Transverse colon (tissue), 4 donors: ENCODE measurements at regions not wholly inside any gene's neighbourhood (a gene's known extent, or its start where the extent isn't known, plus 50 kb on each side); places are given as distances from the start of the nearest gene placed in this dataset.
"Not testable (repeated sequence)": the region's sequence is repeated elsewhere in the genome, so short reads cannot be mapped to it uniquely, and the experiment has no call there.

ENCODE experiments used
- DNase-seq: peaks from one replicate; pipeline ENCODE4 v3.0.0-alpha.2; 2019
- H3K27ac ChIP-seq, 4 donors: fragments of 200-600 bp; sonication (generic); 2 replicates each; pipeline ENCODE4 v1.5.1; 2016 to 2018; ENCODE audit warnings: inconsistent platforms in 4 of 4
- H3K27me3 ChIP-seq: fragments of 200-600 bp; sonication (generic); 2 replicates; pipeline ENCODE4 v1.5.1; 2017; ENCODE audit warnings: inconsistent platforms
- H3K36me3 ChIP-seq, 4 donors: fragments of 200-600 bp; sonication (generic); 2 replicates each; pipeline ENCODE4 v1.5.1; 2017 to 2019; ENCODE audit warnings: inconsistent platforms in 4 of 4
- H3K4me1 ChIP-seq, 4 donors: fragments of 200-600 bp; sonication (generic); 2 replicates each; pipeline ENCODE4 v1.5.1; 2017 to 2020; ENCODE audit warnings: inconsistent platforms in 4 of 4
- H3K4me3 ChIP-seq, 4 donors: fragments of 200-600 bp; sonication (generic); 1 replicate in 1 of 4; 2 replicates in 3 of 4; pipeline versions ENCODE4 v1.5.1 to v1.6.1; 2017 to 2019; ENCODE audit warnings: inconsistent platforms in 4 of 4
- H3K9me3 ChIP-seq, 2 donors: fragments of 200-600 bp; sonication (generic); 2 replicates each; pipeline ENCODE4 v1.5.1; 2017 to 2019; ENCODE audit warnings: inconsistent platforms in 2 of 2
- CTCF ChIP-seq, 5 experiments: fragments of 200-600 bp in 3 of 5; fragments of 450-650 bp in 2 of 5; sonication (generic) in 3 of 5; IDR thresholded peaks; 1 replicate in 2 of 5; 2 replicates in 3 of 5; pipeline ENCODE4 v1.5.1; 2016 to 2017; ENCODE audit warnings: antibody characterized with exemption in 5 of 5, inconsistent platforms in 3 of 5, mild to moderate bottlenecking in 2 of 5, moderate library complexity in 1 of 5
- EP300 ChIP-seq: sonication (generic); formaldehyde crosslinking; IDR thresholded peaks from one replicate; pipeline ENCODE4 v1.6.1; 2017; ENCODE audit warnings: antibody characterized with exemption, low read depth
- POLR2A ChIP-seq: fragments of 450-650 bp; IDR thresholded peaks from one replicate; pipeline ENCODE4 v1.6.1; 2016; ENCODE audit warnings: antibody characterized with exemption, mild to moderate bottlenecking, moderate library complexity
- POLR2AphosphoS5 ChIP-seq, 3 donors: sonication (generic); formaldehyde crosslinking; IDR thresholded peaks; one replicate each; pipeline ENCODE4 v1.6.1; 2016; ENCODE audit warnings: antibody characterized with exemption in 3 of 3
- WGBS, 2 donors: methylation state at CpG; one replicate each; pipeline ENCODE4 v1.1.5; 2018; ENCODE audit warnings: low coverage in 1 of 2; 5-methylcytosine and 5-hydroxymethylcytosine counted together
- in situ Hi-C, 4 donors: fragments of 200-750 bp; cut with MboI; loops; one replicate each; pipeline versions ENCODE4 v1.15.0 to v1.15.1; 2017; ENCODE audit warnings: low sequenced_read_pairs in 3 of 4, low pct_ligation_motif_present in 1 of 4, low pct_unique_long_range_greater_than_20kb in 1 of 4
- intact Hi-C: fragments of 100-400 bp; cut with DNase I; formaldehyde crosslinking; loops from one replicate; pipeline ENCODE4 v1.15.1; 2023; ENCODE audit warnings: low total_unique reads

GRCh38 chr7:114141415-114141814, 222.6 kb upstream of the PPP1R3A start:
- Histone ChIP-seq H3K27ac (no peak overlapping the region), H3K36me3 (no peaks in the 10 kb centered on the region), H3K4me1 (no peaks in the 10 kb centered on the region), H3K27me3 (no peaks in the 10 kb centered on the region), H3K9me3 (no peaks in the 10 kb centered on the region), H3K4me3 (no peak overlapping the region)
- intact Hi-C loops, result no loop called here
- no peak for DNase-seq
- in situ Hi-C loops, result no loop called here
- TF ChIP-seq POLR2AphosphoS5 (IDR thresholded peaks at IDR 0.05) (no peak), POLR2A (no peak), EP300 (no peak), CTCF (IDR thresholded peaks at IDR 0.05) (no peak)
- 65 to 77% methylated on average over 2 to 3 of the region's 3 CpGs for WGBS, 2 donors

GRCh38 chr7:114140561-114140960, 221.8 kb upstream of the PPP1R3A start:
- no peaks in the 10 kb centered on the region for H3K4me1 ChIP-seq
- in situ Hi-C loops, result no loop called here
- H3K27ac ChIP-seq, result no peak overlapping the region
- intact Hi-C loops, result no loop called here
- WGBS, 2 donors, result 88% methylated on average over 1 of the region's 1 CpG; no CpG with 5 or more reads in 1 of the 2 donors
- no peaks in the 10 kb centered on the region for H3K9me3 ChIP-seq
- H3K36me3 ChIP-seq, result no peaks in the 10 kb centered on the region
- no peak for DNase-seq
- no peaks in the 10 kb centered on the region for H3K27me3 ChIP-seq
- TF ChIP-seq EP300, result no peak
- H3K4me3 ChIP-seq, result no peak overlapping the region

GRCh38 chr7:114139690-114140089, 220.9 kb upstream of the PPP1R3A start:
- H3K4me1 ChIP-seq, intact Hi-C loops, H3K27ac ChIP-seq, DNase-seq, in situ Hi-C loops, H3K9me3 ChIP-seq, H3K27me3 ChIP-seq, H3K4me3 ChIP-seq, H3K36me3 ChIP-seq: not testable (repeated sequence)
- WGBS, 2 donors, result 87% methylated on average over 3 to 5 of the region's 5 CpGs

- DNase-seq, result no peak
- in situ Hi-C loops (no loop called here), intact Hi-C loops (no loop called here)
- H3K4me1 ChIP-seq, result peaks cover 0 to 5% (median 0%) of the 10 kb centered on the region in 4 donors
- H3K36me3 ChIP-seq, result no peaks in the 10 kb centered on the region
- WGBS, 2 donors, result 95 to 100% methylated on average over 1 to 5 of the region's 5 CpGs
- no peak overlapping the region for H3K4me3 ChIP-seq
- H3K9me3 ChIP-seq, result no peaks in the 10 kb centered on the region
- H3K27me3 ChIP-seq, result no peaks in the 10 kb centered on the region
- TF ChIP-seq EP300 (no peak), POLR2A (no peak), CTCF (IDR thresholded peaks at IDR 0.05) (no peak), POLR2AphosphoS5 (IDR thresholded peaks at IDR 0.05) (no peak)
- no peak overlapping the region for H3K27ac ChIP-seq
Observed at GRCh38 chr7:114138587-114138986, 219.8 kb upstream of the PPP1R3A start.

- H3K27ac ChIP-seq, result no peak overlapping the region
- in situ Hi-C loops (no loop called here), intact Hi-C loops (no loop called here)
- H3K4me1 ChIP-seq, result peaks cover 0 to 17% (median 0%) of the 10 kb centered on the region in 4 donors
- H3K27me3 ChIP-seq, result no peaks in the 10 kb centered on the region
- TF ChIP-seq CTCF (IDR thresholded peaks at IDR 0.05), result no peak
- TF ChIP-seq POLR2AphosphoS5 (IDR thresholded peaks at IDR 0.05), result no peak
- TF ChIP-seq EP300, result no peak
- H3K4me3 ChIP-seq, result no peak overlapping the region
- no peaks in the 10 kb centered on the region for H3K9me3 ChIP-seq
- no peaks in the 10 kb centered on the region for H3K36me3 ChIP-seq
- no peak for DNase-seq
Observed at GRCh38 chr7:114133717-114134116, 214.9 kb upstream of the PPP1R3A start.
